ENCODE measurements at regions not wholly inside any gene's neighbourhood (a gene's known extent, or its start where the extent isn't known, plus 50 kb on each side); places are given as distances from the start of the nearest gene placed in this dataset.

- no peak overlapping the region for H3K4me3 ChIP-seq (ENCODE audit: control insufficient read depth in 2 of 3, extremely low read depth in 1 of 3, insufficient read depth in 2 of 3, low read depth in 1 of 3, low read length in 3 of 3)
- FAIRE-seq = no peak
Measured at GRCh38 chr2:64283006-64283570, 138.9 kb upstream of the PELI1 start.

GRCh38 chr2:64283641-64284361 lies 139.6 kb upstream of the PELI1 start:
- Histone ChIP-seq H3K79me2 (ENCODE audit: control insufficient read depth, insufficient read depth, low read length) (no peaks in the 10 kb centered on the region), H2AFZ (ENCODE audit: control insufficient read depth, low read length) (no peak overlapping the region), H3K27ac (ENCODE audit: control insufficient read depth, insufficient read depth, low read length) (no peak overlapping the region), H3K27me3 (ENCODE audit: control insufficient read depth, extremely low read depth, insufficient read depth, low read length) (peaks cover 3% of the 10 kb centered on the region), H3K4me2 (ENCODE audit: control insufficient read depth, extremely low read depth, insufficient read depth, low read depth, low read length) (no peak overlapping the region), H3K9ac (ENCODE audit: control insufficient read depth, extremely low read depth, insufficient read depth, low read length) (no peak overlapping the region), H3K36me3 (ENCODE audit: control insufficient read depth in 2 of 2, extremely low read depth in 1 of 2, insufficient read depth in 2 of 2, low read length in 2 of 2) (no peaks in the 10 kb centered on the region), H3K4me1 (ENCODE audit: control insufficient read depth, extremely low read depth, insufficient read depth, low read length) (no peaks in the 10 kb centered on the region), H4K20me1 (ENCODE audit: control insufficient read depth, extremely low read depth, insufficient read depth, low read length) (no peaks in the 10 kb centered on the region), H3K9me3 (ENCODE audit: control insufficient read depth, low read depth, low read length) (no peaks in the 10 kb centered on the region), H3K4me3 (ENCODE audit: control insufficient read depth in 2 of 3, extremely low read depth in 1 of 3, insufficient read depth in 2 of 3, low read depth in 1 of 3, low read length in 3 of 3) (no peak overlapping the region), H3K9me1 (ENCODE audit: control insufficient read depth, extremely low read depth, insufficient read depth, low read length) (no peaks in the 10 kb centered on the region)
- dilution Hi-C loops (cut with MboI; ENCODE audit: extremely low pct_ligation_motif_present, low sequenced_read_pairs) = no loop called here
- FAIRE-seq = no peak
- TF ChIP-seq EZH2 (IDR thresholded peaks at IDR 0.05; ENCODE audit: low read length) (no peak), CTCF (optimal IDR thresholded peaks at IDR 0.05 in 1 of 3, IDR thresholded peaks at IDR 0.05 in 1 of 3, conservative IDR thresholded peaks at IDR 0.05 in 1 of 3; ENCODE audit: extremely low read depth in 1 of 3, insufficient read depth in 2 of 3, low read length in 3 of 3) (no peak)
- DNase-seq (ENCODE audit: low read depth, low spot score) = no peak

More at GRCh38 chr2:64283006-64283570, 138.9 kb upstream of the PELI1 start:
- Histone ChIP-seq H3K9ac (ENCODE audit: control insufficient read depth, extremely low read depth, insufficient read depth, low read length) (no peak overlapping the region), H3K9me3 (ENCODE audit: control insufficient read depth, low read depth, low read length) (no peaks in the 10 kb centered on the region), H3K27me3 (ENCODE audit: control insufficient read depth, extremely low read depth, insufficient read depth, low read length) (peaks cover 3% of the 10 kb centered on the region), H4K20me1 (ENCODE audit: control insufficient read depth, extremely low read depth, insufficient read depth, low read length) (no peaks in the 10 kb centered on the region), H3K27ac (ENCODE audit: control insufficient read depth, insufficient read depth, low read length) (no peak overlapping the region), H3K4me1 (ENCODE audit: control insufficient read depth, extremely low read depth, insufficient read depth, low read length) (peaks cover 1% of the 10 kb centered on the region), H3K9me1 (ENCODE audit: control insufficient read depth, extremely low read depth, insufficient read depth, low read length) (no peaks in the 10 kb centered on the region), H3K79me2 (ENCODE audit: control insufficient read depth, insufficient read depth, low read length) (no peaks in the 10 kb centered on the region), H3K4me2 (ENCODE audit: control insufficient read depth, extremely low read depth, insufficient read depth, low read depth, low read length) (no peak overlapping the region), H2AFZ (ENCODE audit: control insufficient read depth, low read length) (no peak overlapping the region), H3K36me3 (ENCODE audit: control insufficient read depth in 2 of 2, extremely low read depth in 1 of 2, insufficient read depth in 2 of 2, low read length in 2 of 2) (no peaks in the 10 kb centered on the region)
- no peak for DNase-seq (ENCODE audit: low read depth, low spot score)
- TF ChIP-seq CTCF (optimal IDR thresholded peaks at IDR 0.05 in 1 of 3, IDR thresholded peaks at IDR 0.05 in 1 of 3, conservative IDR thresholded peaks at IDR 0.05 in 1 of 3; ENCODE audit: extremely low read depth in 1 of 3, insufficient read depth in 2 of 3, low read length in 3 of 3) (no peak), EZH2 (IDR thresholded peaks at IDR 0.05; ENCODE audit: low read length) (no peak)
- dilution Hi-C loops (cut with MboI; ENCODE audit: extremely low pct_ligation_motif_present, low sequenced_read_pairs) = no loop called here
